Inflammatory macrophage treated with lipopolysaccharide for 1 hour (primary cell): ENCODE measurements at regions not wholly inside any gene's neighbourhood (a gene's known extent, or its start where the extent isn't known, plus 50 kb on each side); places are given as distances from the start of the nearest gene placed in this dataset.

ENCODE experiments used
- DNase-seq, 2 donors: peaks; one replicate each; pipeline ENCODE4 v3.0.0-alpha.2; 2020 to 2022

- peak; percentile 71 to 84 for DNase-seq
Observed at GRCh38 chr6:105810105-105810921, 275.8 kb upstream of the PRDM1 start.

DNA sequence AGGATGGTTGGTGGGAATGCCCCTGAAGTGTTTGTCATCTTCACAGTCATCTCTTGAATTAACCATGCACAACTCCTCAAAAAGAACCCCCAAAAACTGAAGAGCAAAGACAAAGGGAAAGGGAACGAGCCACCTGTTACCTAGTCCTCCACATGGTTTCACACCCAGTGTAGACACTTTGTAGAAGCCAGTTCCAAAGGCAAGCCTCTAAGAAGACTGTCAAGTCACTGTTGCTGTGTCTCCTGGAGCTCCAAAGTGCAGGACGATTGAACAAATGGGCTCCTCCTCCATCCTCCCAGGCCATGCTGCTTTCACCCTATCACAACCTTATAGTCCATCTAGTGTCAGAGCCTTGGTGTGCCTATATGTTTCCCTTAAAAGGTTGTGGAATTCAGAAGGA is 277.6 kb upstream of the PRDM1 start:
- no peak for DNase-seq

DNA sequence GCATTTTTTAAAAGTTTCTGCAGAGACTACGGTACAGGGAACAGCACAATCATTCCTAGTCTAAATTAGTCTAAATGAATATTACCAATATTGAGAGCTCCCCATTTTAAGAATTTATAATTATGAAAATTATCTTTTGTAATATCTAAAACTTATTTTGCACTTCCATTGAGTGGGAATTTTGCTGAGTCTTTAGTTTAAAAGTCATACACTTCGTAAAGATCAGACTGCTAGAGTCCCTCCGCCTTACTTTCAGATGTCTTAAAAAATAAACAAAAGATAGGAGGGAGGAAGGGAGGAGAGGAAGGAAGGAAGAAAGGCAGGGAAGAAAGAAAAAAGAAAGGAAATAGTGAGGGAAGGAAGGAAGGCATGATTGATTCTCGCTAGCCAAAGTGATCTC is 278.2 kb upstream of the PRDM1 start:
- no peak for DNase-seq

DNA sequence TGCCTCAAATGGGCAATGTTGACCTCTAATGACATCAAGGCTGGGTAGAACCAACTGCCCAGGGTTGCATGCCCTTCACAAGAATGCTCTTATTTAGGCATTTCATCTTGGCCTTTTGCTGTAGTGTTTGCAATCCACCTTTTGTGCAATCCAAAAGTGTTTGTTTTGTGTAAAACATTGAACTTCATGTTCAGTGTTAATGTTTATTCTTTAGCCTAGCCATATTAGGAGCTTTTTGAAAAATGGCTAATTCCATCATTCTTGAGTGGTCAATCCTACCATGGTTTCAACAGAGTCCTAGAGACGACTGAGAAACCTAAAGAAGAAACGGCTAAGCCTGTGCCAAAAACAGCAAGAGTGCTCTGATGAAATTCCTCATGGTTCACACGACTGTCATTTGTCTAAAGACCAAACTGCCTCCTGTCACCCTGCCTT is 279.6 kb upstream of the PRDM1 start:
- no peak for DNase-seq

GRCh38 chr6:105805501-105806023 is 280.6 kb upstream of the PRDM1 start:
- peak; percentile 52 to 89 for DNase-seq

DNA sequence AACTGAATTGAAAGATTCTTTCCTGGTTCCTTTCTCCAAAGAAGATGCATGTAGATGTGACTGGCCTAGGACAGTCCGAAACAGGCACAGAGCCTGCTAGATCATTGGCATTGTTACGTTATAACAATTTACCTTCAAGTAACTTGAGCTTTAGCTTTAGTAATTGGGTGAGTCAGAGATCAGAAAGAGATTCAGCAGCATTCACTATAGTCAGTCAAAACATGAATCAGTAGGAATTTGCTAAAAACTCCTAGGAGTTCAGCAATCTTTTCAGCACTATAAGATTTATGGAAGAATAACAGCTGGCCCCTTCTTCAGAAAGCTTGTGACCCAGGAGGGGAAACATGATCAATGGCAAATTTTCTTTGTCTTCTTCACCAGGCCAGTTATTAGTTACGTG is 281.7 kb upstream of the PRDM1 start:
- DNase-seq: no peak

- DNase-seq: no peak
Observed at GRCh38 chr6:105804000-105804399, 282.1 kb upstream of the PRDM1 start.

GRCh38 chr6:105803442-105803841 is 282.7 kb upstream of the PRDM1 start:
- DNase-seq: no peak

DNA sequence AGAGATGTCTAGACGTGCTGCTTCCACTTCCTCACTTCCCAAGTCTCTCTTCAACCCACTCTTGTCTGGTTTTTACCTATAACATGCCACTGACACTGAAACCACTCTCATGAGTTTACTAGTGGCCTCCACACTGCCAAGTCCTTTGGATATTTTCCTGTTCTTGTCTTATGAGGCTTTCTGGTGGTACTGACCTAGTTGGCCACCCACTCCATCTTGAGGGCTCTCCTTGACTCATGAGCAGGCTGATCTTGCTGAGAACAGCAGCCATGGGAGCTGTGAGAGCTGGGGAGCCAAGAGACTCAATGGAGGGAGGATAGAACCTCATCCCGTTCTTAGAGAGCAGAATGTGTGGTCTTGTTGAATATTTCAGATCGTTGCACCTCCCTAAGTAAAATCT is 283.4 kb upstream of the PRDM1 start:
- DNase-seq: no peak

- DNase-seq: no peak
Observed at GRCh38 chr6:105800871-105801270, 285.3 kb upstream of the PRDM1 start.

- no peak for DNase-seq
Observed at GRCh38 chr6:105800398-105800797, 285.7 kb upstream of the PRDM1 start.

DNA sequence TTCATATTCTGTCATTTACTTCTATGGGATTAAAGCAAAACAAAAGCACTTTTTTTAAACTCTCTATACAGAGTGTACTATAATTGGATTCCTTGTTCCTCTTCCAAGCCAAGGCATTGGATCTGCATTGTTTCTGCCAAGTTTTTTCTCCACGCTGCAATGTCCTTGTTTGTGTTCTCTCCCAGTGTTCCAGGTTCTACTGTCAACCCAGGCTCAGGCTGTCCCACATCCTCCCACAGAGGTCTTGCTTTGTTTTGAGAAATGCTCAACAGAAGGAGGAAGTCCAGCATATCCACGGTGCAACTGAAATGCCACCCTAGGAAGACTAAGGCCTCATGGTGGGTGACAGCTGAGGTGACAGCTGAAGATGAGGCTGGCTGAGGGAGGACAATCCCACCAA is 287.1 kb upstream of the PRDM1 start:
- DNase-seq: peak in 1 of 2 donors; percentile 64

GRCh38 chr6:105797983-105798453 is 288.1 kb upstream of the PRDM1 start:
- no peak for DNase-seq

- no peak for DNase-seq
Observed at GRCh38 chr6:105797286-105797979, 288.7 kb upstream of the PRDM1 start.

DNA sequence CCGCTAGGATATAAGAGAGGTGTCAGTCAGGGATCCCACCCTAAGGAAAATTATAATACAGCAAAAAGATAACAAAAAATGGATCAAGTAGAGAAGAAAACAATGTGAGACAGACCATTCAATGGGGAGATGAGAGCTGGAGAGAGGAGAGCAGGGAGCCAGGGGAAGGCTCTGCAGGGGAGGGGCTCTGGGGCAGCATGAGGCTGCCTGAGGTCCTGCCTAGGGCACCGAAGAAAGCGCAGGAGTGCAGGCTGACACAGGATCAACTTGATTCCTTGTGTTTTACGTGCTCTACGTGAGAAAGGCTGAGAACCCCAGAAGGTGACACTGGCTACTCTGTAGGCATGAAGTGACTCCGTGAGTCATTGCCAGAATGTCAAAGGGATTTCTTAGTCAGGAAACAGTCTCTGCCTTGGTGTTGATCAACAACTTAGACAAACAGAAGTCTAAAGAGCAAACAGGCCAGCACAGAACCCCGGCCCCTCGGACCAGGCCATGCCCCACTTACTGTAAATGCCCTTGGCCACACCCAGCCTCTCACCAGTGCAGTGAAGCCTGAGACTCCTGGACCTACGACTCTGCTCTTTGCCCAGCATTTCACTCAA is 290.1 kb upstream of the PRDM1 start:
- DNase-seq: peak; percentile 60 to 72

- peak in 1 of 2 donors; percentile 42 for DNase-seq
Observed at GRCh38 chr6:105795366-105795765, 290.8 kb upstream of the PRDM1 start.

- DNase-seq: peak; percentile 63 to 79
Observed at GRCh38 chr6:105794870-105795269, 291.3 kb upstream of the PRDM1 start.

- peak; percentile 73 to 88 for DNase-seq
Observed at GRCh38 chr6:105794239-105794638, 291.9 kb upstream of the PRDM1 start.

- DNase-seq: peak; percentile 76 to 85
Observed at GRCh38 chr6:105793130-105793529, 293.0 kb upstream of the PRDM1 start.

DNA sequence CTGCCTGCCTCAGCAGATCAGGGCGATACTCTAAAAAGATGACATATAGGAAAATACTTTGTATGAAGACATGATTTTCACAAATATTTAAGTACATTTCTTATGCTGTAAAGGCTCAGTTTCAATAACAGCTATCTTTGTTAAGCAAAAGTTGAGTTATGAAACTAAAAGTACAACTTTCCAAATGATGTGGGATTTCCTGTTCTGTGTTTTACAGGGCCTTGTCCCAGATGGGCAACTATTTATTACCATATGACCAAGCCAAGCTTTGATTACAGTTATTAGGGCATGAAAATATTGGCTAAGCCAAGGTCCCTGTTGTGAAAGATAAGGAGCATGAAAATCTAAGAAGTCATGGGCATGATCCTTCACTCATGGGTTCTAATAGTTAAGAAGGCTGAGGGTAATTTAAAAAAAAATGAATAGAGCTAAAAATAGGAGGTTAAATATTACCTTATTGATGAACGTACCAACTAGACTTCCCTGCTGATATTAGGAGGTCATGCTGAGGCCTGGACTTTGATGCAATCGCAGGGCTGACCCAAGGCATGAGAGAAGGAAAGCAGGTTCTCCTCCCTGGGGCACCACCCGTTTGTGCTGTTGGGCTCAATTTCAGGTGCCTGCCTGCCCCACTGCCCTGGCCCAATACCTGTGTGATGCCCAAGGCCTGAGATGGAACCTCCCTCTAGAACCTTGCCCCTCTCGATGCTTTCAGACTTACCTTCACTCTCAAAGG is 294.4 kb upstream of the PRDM1 start:
- peak; percentile 90 to 94 for DNase-seq

DNA sequence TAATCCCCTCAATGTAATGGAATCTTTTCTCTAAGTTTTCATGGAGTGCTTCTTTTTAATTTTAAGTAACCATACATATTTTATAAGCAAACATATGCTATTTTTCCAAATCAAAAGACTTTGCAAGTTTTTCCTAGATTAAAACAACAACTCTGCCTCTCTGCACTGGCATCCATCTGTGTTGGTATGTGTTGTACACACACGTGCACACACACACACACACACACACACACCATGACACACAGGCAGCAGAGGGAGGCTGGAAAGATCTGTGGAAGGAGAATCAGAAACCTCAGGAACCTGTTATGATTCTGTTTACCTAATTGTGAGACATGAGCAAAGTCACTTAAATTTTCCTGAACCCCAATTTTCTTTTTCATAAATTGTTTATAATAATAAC is 295.0 kb upstream of the PRDM1 start:
- DNase-seq: no peak

- no peak for DNase-seq
Observed at GRCh38 chr6:105790635-105791034, 295.5 kb upstream of the PRDM1 start.

- no peak for DNase-seq
Observed at GRCh38 chr6:105789935-105790334, 296.2 kb upstream of the PRDM1 start.
